Heart right ventricle (tissue), 16 donors: ENCODE measurements at regions not wholly inside any gene's neighbourhood (a gene's known extent, or its start where the extent isn't known, plus 50 kb on each side); places are given as distances from the start of the nearest gene placed in this dataset.

Source experiments
- ATAC-seq, 8 donors: fragments of 200-7000 bp; cut with Tn5 transposase; one replicate each; pipeline ENCODE4 v1.9.1; 2020; ENCODE audit warnings: mild to moderate bottlenecking in 8 of 8, moderate library complexity in 8 of 8, moderate number of reproducible peaks in 1 of 8
- DNase-seq, 2 donors: peaks; one replicate each; pipeline ENCODE4 v3.0.0-alpha.2; 2020
- H3K27ac ChIP-seq, 10 donors: fragments of 200-600 bp; sonication (generic) in 2 of 10; one replicate each; pipeline versions ENCODE4 v1.5.0 to v1.8.0; 2020 to 2022; ENCODE audit warnings: mild to moderate bottlenecking in 3 of 10
- H3K27me3 ChIP-seq, 7 donors: fragments of 200-600 bp; one replicate each; pipeline ENCODE4 v1.8.0; 2021 to 2022; ENCODE audit warnings: mild to moderate bottlenecking in 2 of 7
- H3K36me3 ChIP-seq, 9 donors: fragments of 200-600 bp; sonication (generic) in 1 of 9; one replicate each; pipeline versions ENCODE4 v1.5.0 to v1.8.0; 2020 to 2022; ENCODE audit warnings: mild to moderate bottlenecking in 2 of 9
- H3K4me1 ChIP-seq, 9 donors: fragments of 200-600 bp; sonication (generic) in 1 of 9; one replicate each; pipeline versions ENCODE4 v1.5.0 to v1.8.0; 2020 to 2022; ENCODE audit warnings: mild to moderate bottlenecking in 4 of 9
- H3K4me3 ChIP-seq, 10 donors: fragments of 200-600 bp; sonication (generic) in 2 of 10; one replicate each; pipeline versions ENCODE4 v1.5.0 to v1.8.0; 2020 to 2022; ENCODE audit warnings: mild to moderate bottlenecking in 7 of 10, moderate library complexity in 2 of 10
- H3K9me3 ChIP-seq, 11 donors: fragments of 200-600 bp in 10 of 11; sonication (generic) in 2 of 11; one replicate each; pipeline versions ENCODE4 v1.5.0 to v1.8.0; 2013 to 2022; ENCODE audit warnings: mild to moderate bottlenecking in 2 of 11, control low read depth in 1 of 11, moderate library complexity in 1 of 11
- CTCF ChIP-seq, 9 donors: fragments of 200-600 bp; sonication (generic) in 2 of 9; IDR thresholded peaks; one replicate each; pipeline versions ENCODE4 v1.5.0 to v1.8.0; 2021 to 2022; ENCODE audit warnings: antibody characterized with exemption in 9 of 9, mild to moderate bottlenecking in 5 of 9, moderate library complexity in 1 of 9
- WGBS, 2 donors: extraction: QIAGEN DNeasy Blood & Tissue Kit; methylation state at CpG; one replicate each; pipeline ENCODE4 v1.1.7; 2013; ENCODE audit warnings: inconsistent platforms in 1 of 2; 5-methylcytosine and 5-hydroxymethylcytosine counted together
- intact Hi-C, 10 donors: fragments of 100-400 bp; cut with DNase I; formaldehyde crosslinking; loops; one replicate each; pipeline versions ENCODE4 v1.11.1 to v1.14.2; 2022
- donor health status: Arrhythmogenic right ventricular cardiomyopathy.
- donor health status: ischemic (EF 13 %, LVEDD 7.1; RV severe dilation, severe dysfunction).
- donor health status: healthy with polysubstance abuse.
- donor health status: DM: no; HTN: yes; CAD: no.
- donor health status: DM: no; HTN: no; CAD: no.
- donor health status: ischemic (EF 25% LVEDD 6.9; RV normal size, moderate dysfunction).
- donor health status: ischemic (EF 25% LVEDD 5.7; RV mildly dilated, moderate dysfunction).
- donor health status: healthy.
- donor health status: DM: yes; HTN: yes; CAD: no.
- donor health status: Ischemic cardiomyopathy.
- donor health status: ischemic (EF 35%, LVEDD 5.7; RV mildly dilated, moderate dysfunction).
- donor health status: nonischemic (EF 11% LVEDD 7.7; RV severe dilation, severe dysfunction).
- donor health status: DM: yes; HTN: yes; CAD: no.
- donor health status: PGD.
- donor health status: ischemic (EF 29% LVEDD 5.4; RV normal size, mild dysfunction).
- donor health status: nonischemic (EF 23%, LVEDD 6.1; RV moderate dilation, normal function).

- H3K9me3 ChIP-seq: peaks cover 0 to 7% (median 0%) of the 10 kb centered on the region in 11 donors
- no peak overlapping the region for H3K27ac ChIP-seq
- TF ChIP-seq CTCF (IDR thresholded peaks at IDR 0.05): no peak
- DNase-seq: no peak
- H3K4me3 ChIP-seq: no peak overlapping the region
- intact Hi-C loops: no loop called here
- WGBS, 2 donors: 82 to 85% methylated on average over 3 of the region's 3 CpGs
- no peaks in the 10 kb centered on the region for H3K36me3 ChIP-seq
- no peak for ATAC-seq
- H3K4me1 ChIP-seq: no peaks in the 10 kb centered on the region
- H3K27me3 ChIP-seq: peaks cover 0 to 38% (median 21%) of the 10 kb centered on the region in 7 donors
These were observed 79.7 kb upstream of the SHANK2 start for GRCh38 chr11:71332046-71332445.

- no peak for ATAC-seq
- Histone ChIP-seq H3K9me3 (peaks cover 0 to 7% (median 0%) of the 10 kb centered on the region in 11 donors), H3K27me3 (peaks cover 0 to 38% (median 20%) of the 10 kb centered on the region in 7 donors), H3K36me3 (no peaks in the 10 kb centered on the region), H3K27ac (no peak overlapping the region), H3K4me1 (no peaks in the 10 kb centered on the region), H3K4me3 (no peak overlapping the region)
- TF ChIP-seq CTCF (IDR thresholded peaks at IDR 0.05): no peak
- no peak for DNase-seq
- 54 to 59% methylated on average over 3 of the region's 3 CpGs for WGBS, 2 donors
- intact Hi-C loops: no loop called here
These were observed 79.3 kb upstream of the SHANK2 start for GRCh38 chr11:71331631-71332030.

DNA sequence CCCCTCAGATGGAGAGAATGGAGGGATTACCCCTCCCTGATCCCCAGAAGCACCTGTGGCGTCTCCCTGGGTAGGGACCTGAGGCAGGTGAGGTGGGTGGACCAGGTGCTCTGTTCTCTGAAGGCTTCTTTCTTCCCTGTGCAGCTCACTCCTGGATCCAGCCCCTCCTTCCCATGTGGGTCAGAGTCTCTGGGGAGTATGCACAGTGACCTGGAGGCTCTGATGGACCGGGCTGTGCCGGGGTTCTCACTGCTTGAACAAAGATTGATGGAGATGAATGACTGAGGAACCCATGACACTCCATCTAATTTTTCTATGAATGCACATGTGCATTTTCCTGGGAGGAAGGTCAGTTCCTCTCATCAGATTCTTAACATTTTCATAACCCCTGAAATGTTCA lies 78.6 kb upstream of the SHANK2 start:
- no peaks in the 10 kb centered on the region for H3K4me1 ChIP-seq
- no peaks in the 10 kb centered on the region for H3K36me3 ChIP-seq
- peaks cover 0 to 7% (median 0%) of the 10 kb centered on the region in 11 donors for H3K9me3 ChIP-seq
- TF ChIP-seq CTCF (IDR thresholded peaks at IDR 0.05): no peak
- H3K4me3 ChIP-seq: no peak overlapping the region
- WGBS, 2 donors: 84 to 85% methylated on average over 3 of the region's 3 CpGs
- DNase-seq (no peak), ATAC-seq (no peak)
- H3K27ac ChIP-seq: no peak overlapping the region
- peaks cover 0 to 35% (median 20%) of the 10 kb centered on the region in 7 donors for H3K27me3 ChIP-seq
- intact Hi-C loops: no loop called here

DNA sequence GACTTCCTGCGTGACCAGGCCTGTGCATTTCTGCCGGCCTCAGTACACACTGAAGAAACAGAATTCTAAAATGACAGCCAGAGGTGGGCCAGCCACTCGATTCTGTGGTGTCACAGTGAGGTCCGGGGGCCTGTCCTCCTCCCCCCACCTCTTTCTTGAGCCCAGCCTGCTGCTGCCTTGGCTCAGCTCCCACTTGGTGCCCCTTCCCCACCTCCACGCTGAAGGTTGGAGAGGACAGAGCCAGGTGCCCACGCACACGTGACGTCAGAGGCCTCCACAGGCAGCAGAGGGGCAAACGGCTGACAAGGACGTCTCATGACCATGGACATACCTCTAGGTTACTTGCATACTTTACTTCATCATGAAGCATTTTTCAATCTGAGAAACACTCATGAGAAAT lies 78.0 kb upstream of the SHANK2 start:
- no peak overlapping the region for H3K4me3 ChIP-seq
- 77 to 83% methylated on average over 10 of the region's 10 CpGs for WGBS, 2 donors
- no peak overlapping the region for H3K27ac ChIP-seq
- peaks cover 0 to 30% (median 19%) of the 10 kb centered on the region in 7 donors for H3K27me3 ChIP-seq
- ATAC-seq (no peak), DNase-seq (no peak)
- no peaks in the 10 kb centered on the region for H3K36me3 ChIP-seq
- H3K9me3 ChIP-seq: peaks cover 0 to 7% (median 0%) of the 10 kb centered on the region in 11 donors
- intact Hi-C loops: no loop called here
- TF ChIP-seq CTCF (IDR thresholded peaks at IDR 0.05): no peak
- H3K4me1 ChIP-seq: no peaks in the 10 kb centered on the region
